Thoracic aorta (tissue), 2 donors: ENCODE measurements at regions not wholly inside any gene's neighbourhood (a gene's known extent, or its start where the extent isn't known, plus 50 kb on each side); places are given as distances from the start of the nearest gene placed in this dataset.

Experiments
- ATAC-seq: fragments of 150-250 bp; one replicate; pipeline ENCODE4 v1.8.0; 2017; ENCODE audit warnings: low read depth; ENCODE audit not compliant: insufficient number of reproducible peaks, low FRiP score
- DNase-seq: peaks from one replicate; pipeline ENCODE4 v3.0.0-alpha.2; 2020; ENCODE audit warnings: low spot score
- H3K27ac ChIP-seq, 2 donors: fragments of 200-600 bp; sonication (generic); 1 replicate in 1 of 2; 2 replicates in 1 of 2; pipeline ENCODE4 v1.5.1; 2016; ENCODE audit warnings: mild to moderate bottlenecking in 2 of 2, moderate library complexity in 2 of 2
- H3K27me3 ChIP-seq: fragments of 200-600 bp; sonication (generic); replicated peaks from 2 replicates; pipeline ENCODE4 v1.6.0; 2016; ENCODE audit warnings: mild to moderate bottlenecking; ENCODE audit not compliant: insufficient read depth
- H3K36me3 ChIP-seq: fragments of 200-600 bp; sonication (generic); one replicate; pipeline ENCODE4 v1.5.1; 2016
- H3K4me1 ChIP-seq, 2 donors: fragments of 200-600 bp; sonication (generic); 1 replicate in 1 of 2; 2 replicates in 1 of 2; pipeline versions ENCODE4 v1.5.1 to v1.6.0; 2016; ENCODE audit warnings: low read depth in 2 of 2, mild to moderate bottlenecking in 1 of 2; ENCODE audit not compliant: control insufficient read depth in 1 of 2
- H3K4me3 ChIP-seq: fragments of 200-600 bp; sonication (generic); 2 replicates; pipeline ENCODE4 v1.5.1; 2016; ENCODE audit warnings: mild to moderate bottlenecking
- H3K9me3 ChIP-seq: fragments of 200-600 bp; sonication (generic); 2 replicates; pipeline ENCODE4 v1.5.1; 2016
- TF ChIP-seq, protein P1 (sequence below): fragments of 200-600 bp; sonication (generic); IDR thresholded peaks from one replicate; pipeline ENCODE4 v1.5.1; 2019; ENCODE audit warnings: antibody characterized with exemption

DNA sequence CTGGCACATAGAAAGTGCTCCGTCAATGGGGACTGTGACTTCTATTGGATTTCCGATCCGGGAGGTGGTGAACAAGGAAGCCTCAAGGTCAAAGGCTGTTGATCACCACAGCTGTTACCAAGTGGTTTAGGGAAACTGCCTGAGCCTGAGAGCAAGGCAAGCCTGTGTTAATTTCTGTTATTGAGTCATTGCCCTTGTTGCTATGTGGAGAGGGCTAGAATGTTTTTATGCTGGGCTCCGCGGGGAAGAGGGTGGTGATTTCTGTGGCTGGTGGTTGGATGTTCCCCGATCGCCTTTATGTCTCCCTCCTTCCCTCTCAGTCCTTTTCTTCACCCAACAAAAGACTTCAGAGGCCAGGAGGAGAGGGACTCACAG is 108.5 kb upstream of the ALX4 start:
- Histone ChIP-seq H3K27me3 (no peaks in the 10 kb centered on the region), H3K27ac (no peak overlapping the region), H3K36me3 (no peaks in the 10 kb centered on the region), H3K9me3 (no peaks in the 10 kb centered on the region), H3K4me3 (no peak overlapping the region), H3K4me1 (no peaks in the 10 kb centered on the region)
- DNase-seq (no peak), ATAC-seq (no peak)
- TF ChIP-seq, protein P1, sequence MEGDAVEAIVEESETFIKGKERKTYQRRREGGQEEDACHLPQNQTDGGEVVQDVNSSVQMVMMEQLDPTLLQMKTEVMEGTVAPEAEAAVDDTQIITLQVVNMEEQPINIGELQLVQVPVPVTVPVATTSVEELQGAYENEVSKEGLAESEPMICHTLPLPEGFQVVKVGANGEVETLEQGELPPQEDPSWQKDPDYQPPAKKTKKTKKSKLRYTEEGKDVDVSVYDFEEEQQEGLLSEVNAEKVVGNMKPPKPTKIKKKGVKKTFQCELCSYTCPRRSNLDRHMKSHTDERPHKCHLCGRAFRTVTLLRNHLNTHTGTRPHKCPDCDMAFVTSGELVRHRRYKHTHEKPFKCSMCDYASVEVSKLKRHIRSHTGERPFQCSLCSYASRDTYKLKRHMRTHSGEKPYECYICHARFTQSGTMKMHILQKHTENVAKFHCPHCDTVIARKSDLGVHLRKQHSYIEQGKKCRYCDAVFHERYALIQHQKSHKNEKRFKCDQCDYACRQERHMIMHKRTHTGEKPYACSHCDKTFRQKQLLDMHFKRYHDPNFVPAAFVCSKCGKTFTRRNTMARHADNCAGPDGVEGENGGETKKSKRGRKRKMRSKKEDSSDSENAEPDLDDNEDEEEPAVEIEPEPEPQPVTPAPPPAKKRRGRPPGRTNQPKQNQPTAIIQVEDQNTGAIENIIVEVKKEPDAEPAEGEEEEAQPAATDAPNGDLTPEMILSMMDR: no peak

DNA sequence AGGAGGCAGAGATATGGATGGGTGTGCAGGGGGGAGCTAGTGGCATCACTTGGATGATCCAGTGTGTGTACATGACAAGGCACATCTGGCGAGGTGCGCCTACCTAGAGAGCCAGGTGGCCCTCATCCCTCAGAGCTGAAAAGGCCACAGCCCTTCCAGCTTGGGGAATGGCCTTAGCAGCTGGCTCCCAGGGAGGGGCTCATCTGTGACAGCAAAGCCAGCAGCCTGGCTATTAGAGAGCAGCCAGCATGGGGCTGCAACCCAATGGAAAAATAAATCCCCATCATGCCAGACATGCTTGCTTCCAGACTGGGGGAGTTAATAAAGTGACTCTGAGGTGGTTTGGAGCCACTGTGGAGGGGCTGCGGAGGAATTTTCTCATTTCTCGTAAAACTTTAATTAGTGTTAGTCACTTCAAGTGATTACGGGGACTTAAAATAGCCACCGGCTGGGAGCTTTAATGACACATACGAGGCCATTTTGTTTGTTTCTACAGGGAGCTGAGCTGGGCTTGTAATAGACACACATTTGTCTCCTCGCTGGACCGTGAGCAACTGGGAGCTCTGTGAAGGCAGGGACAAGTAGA is 111.2 kb upstream of the ALX4 start:
- H3K27me3 ChIP-seq: no peaks in the 10 kb centered on the region
- TF ChIP-seq, protein P1: no peak
- no peaks in the 10 kb centered on the region for H3K4me1 ChIP-seq
- H3K27ac ChIP-seq: no peak overlapping the region
- H3K9me3 ChIP-seq: no peaks in the 10 kb centered on the region
- no peaks in the 10 kb centered on the region for H3K36me3 ChIP-seq
- ATAC-seq (no peak), DNase-seq (no peak)
- H3K4me3 ChIP-seq: no peak overlapping the region

DNA sequence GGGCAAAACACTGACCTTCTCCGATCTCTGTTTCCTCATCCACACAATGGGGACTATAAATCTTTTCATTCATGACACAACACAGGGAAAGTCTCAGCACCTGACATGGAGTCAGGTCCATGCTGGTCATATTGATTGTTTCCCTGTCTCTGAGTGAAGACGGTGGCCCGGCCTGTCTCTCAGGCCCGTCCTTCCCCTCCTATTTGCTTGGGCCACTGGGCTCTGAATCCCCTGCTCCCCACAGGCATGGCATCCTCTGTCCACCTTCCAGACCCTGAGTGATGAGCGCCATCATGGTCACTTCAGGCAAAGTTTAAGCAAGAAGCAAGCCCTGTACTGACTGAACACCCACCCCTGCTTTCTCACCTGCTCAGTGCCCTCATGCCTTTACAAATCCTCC is 113.3 kb upstream of the ALX4 start:
- no peaks in the 10 kb centered on the region for H3K4me1 ChIP-seq
- TF ChIP-seq, protein P1: no peak
- ATAC-seq (no peak), DNase-seq (no peak)
- H3K27ac ChIP-seq: no peak overlapping the region
- no peaks in the 10 kb centered on the region for H3K27me3 ChIP-seq
- H3K36me3 ChIP-seq: no peaks in the 10 kb centered on the region
- H3K4me3 ChIP-seq: no peak overlapping the region
- H3K9me3 ChIP-seq: no peaks in the 10 kb centered on the region

DNA sequence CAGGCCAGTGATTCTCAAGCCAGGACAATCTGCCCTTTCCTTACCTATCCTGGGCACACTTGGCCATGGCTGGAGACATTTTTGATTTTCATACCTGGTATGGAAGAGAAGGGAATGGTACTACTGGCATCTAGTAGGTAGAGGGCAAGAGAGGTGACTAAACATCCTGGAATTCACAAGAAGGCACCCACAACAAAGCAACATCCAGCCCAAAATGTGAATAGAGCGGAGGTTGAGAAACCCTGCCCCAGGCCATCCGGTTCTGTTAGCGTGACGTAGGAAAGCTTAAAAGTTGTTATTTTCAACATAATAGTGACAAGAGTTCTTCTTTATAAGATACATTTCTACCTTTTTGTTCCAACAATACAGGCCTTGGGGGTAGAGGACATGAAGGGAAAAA is 114.9 kb upstream of the ALX4 start:
- TF ChIP-seq, protein P1: no peak
- Histone ChIP-seq H3K9me3 (no peaks in the 10 kb centered on the region), H3K36me3 (no peaks in the 10 kb centered on the region), H3K27me3 (no peaks in the 10 kb centered on the region), H3K27ac (no peak overlapping the region), H3K4me1 (no peaks in the 10 kb centered on the region), H3K4me3 (no peak overlapping the region)
- no peak for DNase-seq
- ATAC-seq: no peak

DNA sequence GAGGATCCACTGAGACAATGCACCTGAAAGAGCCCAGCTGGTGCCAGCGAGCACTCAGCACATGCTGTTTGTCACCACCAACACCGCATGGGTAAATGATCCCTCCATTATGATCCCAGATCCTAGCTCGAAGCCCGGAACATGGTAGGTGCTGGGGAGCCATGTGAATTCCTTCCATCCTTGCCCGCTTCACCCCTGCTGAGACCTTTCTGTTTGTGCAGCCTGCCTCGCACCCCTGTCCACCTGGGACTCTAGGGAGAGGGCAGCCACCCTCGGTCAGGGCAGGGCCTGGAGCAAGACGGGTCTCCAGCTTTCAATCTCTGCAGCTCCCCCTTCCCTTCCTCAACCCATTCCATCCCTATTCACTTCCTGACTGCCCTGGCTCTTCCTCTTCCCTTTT is 116.2 kb upstream of the ALX4 start:
- H3K27me3 ChIP-seq: no peaks in the 10 kb centered on the region
- H3K36me3 ChIP-seq: no peaks in the 10 kb centered on the region
- no peak overlapping the region for H3K4me3 ChIP-seq
- no peaks in the 10 kb centered on the region for H3K4me1 ChIP-seq
- H3K27ac ChIP-seq: no peak overlapping the region
- H3K9me3 ChIP-seq: no peaks in the 10 kb centered on the region
- DNase-seq (no peak), ATAC-seq (no peak)
- TF ChIP-seq, protein P1: no peak
